ENCODE measurements at regions not wholly inside any gene's neighbourhood (a gene's known extent, or its start where the extent isn't known, plus 50 kb on each side); places are given as distances from the start of the nearest gene placed in this dataset.

- no peak for TF ChIP-seq SIN3A (IDR thresholded peaks at IDR 0.05; ENCODE audit: borderline replicate concordance, insufficient read depth, low read length)
- TF ChIP-seq POLR2AphosphoS5 (IDR thresholded peaks at IDR 0.05; ENCODE audit: low read depth, low read length), result no peak
- no peak for TF ChIP-seq FOXP2 (optimal IDR thresholded peaks at IDR 0.05; ENCODE audit: borderline replicate concordance, extremely low read depth, extremely low read length, insufficient read depth)
- TF ChIP-seq TAF1 (IDR thresholded peaks at IDR 0.05; ENCODE audit: borderline replicate concordance, insufficient read depth, low read length), result no peak
Measured at GRCh38 chr19:20325151-20325550, 158.1 kb downstream of the ZNF486 start.

All from PFSK-1 (cell line).